ENCODE measurements at regions not wholly inside any gene's neighbourhood (a gene's known extent, or its start where the extent isn't known, plus 50 kb on each side); places are given as distances from the start of the nearest gene placed in this dataset.
"Not testable (repeated sequence)": the region's sequence is repeated elsewhere in the genome, so short reads cannot be mapped to it uniquely, and the experiment has no call there.

DNA sequence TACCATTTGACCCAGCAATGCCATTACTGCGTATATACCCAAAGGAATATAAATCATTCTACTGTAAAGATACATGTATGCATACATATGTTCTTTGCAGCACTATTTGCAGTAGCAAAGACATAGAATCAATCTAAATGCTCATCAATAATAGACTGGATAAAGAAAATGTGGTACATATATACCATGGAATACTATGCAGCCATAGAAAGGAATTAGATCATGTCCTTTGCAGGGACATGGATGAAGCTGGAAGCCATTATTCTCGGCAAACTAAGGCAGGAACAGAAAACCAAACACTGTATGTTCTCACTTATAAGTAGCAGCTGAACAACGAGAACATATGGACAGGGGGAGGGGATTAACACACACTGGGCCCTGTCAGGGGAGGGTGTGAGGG, 54.8 kb upstream of the ZNF30 start:
- not testable (repeated sequence) for H3K36me3 ChIP-seq; H3K4me3 ChIP-seq; H3K27me3 ChIP-seq; H3K4me1 ChIP-seq; DNase-seq; H3K27ac ChIP-seq; ATAC-seq (ENCODE audit: low FRiP score in 2 of 2); H3K9me3 ChIP-seq
- 82 to 87% methylated on average over 3 of the region's 3 CpGs for WGBS, 2 donors

DNA sequence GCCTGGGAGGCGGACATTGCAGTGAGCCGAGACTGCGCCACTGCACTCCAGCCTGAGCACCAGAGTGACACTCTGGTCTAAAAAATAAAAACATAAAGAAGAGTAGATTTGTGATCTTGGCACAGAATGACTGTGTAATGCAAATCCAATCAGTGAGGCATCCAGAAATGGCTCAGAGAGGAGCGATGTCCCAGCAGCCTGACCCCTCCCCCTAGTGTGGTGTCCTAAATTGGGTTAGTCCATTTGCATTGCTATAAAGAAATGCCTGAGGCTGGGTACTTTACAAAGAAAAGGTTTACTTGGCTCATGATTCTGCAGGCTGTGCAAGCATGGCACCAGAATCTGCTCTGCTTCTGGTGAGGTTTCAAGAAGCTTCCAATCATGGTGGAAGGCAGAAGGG, 59.1 kb upstream of the ZNF30 start:
- Histone ChIP-seq H3K27me3 (no peaks in the 10 kb centered on the region), H3K36me3 (no peaks in the 10 kb centered on the region), H3K27ac (no peak overlapping the region), H3K4me1 (no peaks in the 10 kb centered on the region), H3K9me3 (peaks cover 0 to 6% (median 0%) of the 10 kb centered on the region in 4 donors), H3K4me3 (no peak overlapping the region)
- ATAC-seq (ENCODE audit: low FRiP score in 2 of 2) (no peak), DNase-seq (no peak)
- WGBS, 2 donors, result 94 to 95% methylated on average over 4 of the region's 4 CpGs
- TF ChIP-seq, protein P1, sequence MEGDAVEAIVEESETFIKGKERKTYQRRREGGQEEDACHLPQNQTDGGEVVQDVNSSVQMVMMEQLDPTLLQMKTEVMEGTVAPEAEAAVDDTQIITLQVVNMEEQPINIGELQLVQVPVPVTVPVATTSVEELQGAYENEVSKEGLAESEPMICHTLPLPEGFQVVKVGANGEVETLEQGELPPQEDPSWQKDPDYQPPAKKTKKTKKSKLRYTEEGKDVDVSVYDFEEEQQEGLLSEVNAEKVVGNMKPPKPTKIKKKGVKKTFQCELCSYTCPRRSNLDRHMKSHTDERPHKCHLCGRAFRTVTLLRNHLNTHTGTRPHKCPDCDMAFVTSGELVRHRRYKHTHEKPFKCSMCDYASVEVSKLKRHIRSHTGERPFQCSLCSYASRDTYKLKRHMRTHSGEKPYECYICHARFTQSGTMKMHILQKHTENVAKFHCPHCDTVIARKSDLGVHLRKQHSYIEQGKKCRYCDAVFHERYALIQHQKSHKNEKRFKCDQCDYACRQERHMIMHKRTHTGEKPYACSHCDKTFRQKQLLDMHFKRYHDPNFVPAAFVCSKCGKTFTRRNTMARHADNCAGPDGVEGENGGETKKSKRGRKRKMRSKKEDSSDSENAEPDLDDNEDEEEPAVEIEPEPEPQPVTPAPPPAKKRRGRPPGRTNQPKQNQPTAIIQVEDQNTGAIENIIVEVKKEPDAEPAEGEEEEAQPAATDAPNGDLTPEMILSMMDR (IDR thresholded peaks at IDR 0.05), result no peak
- TF ChIP-seq POLR2A (IDR thresholded peaks at IDR 0.05) (no peak), POLR2AphosphoS5 (IDR thresholded peaks at IDR 0.05) (no peak), EP300 (IDR thresholded peaks at IDR 0.05) (no peak)

DNA sequence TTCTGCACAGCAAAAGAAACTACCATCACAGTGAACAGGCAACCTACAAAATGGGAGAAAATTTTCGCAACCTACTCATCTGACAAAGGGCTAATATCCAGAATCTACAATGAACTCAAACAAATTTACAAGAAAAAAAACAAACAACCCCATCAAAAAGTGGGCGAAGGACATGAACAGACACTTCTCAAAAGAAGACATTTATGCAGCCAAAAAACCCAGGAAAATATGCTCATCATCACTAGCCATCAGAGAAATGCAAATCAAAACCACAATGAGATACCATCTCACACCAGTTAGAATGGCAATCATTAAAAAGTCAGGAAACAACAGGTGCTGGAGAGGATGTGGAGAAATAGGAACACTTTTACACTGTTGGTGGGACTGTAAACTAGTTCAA, 61.5 kb upstream of the ZNF30 start:
- not testable (repeated sequence) for H3K9me3 ChIP-seq; H3K36me3 ChIP-seq; DNase-seq; H3K4me3 ChIP-seq; H3K4me1 ChIP-seq; H3K27ac ChIP-seq; H3K27me3 ChIP-seq; ATAC-seq (ENCODE audit: low FRiP score in 2 of 2)
- 78 to 96% methylated on average over 2 of the region's 2 CpGs for WGBS, 2 donors

DNA sequence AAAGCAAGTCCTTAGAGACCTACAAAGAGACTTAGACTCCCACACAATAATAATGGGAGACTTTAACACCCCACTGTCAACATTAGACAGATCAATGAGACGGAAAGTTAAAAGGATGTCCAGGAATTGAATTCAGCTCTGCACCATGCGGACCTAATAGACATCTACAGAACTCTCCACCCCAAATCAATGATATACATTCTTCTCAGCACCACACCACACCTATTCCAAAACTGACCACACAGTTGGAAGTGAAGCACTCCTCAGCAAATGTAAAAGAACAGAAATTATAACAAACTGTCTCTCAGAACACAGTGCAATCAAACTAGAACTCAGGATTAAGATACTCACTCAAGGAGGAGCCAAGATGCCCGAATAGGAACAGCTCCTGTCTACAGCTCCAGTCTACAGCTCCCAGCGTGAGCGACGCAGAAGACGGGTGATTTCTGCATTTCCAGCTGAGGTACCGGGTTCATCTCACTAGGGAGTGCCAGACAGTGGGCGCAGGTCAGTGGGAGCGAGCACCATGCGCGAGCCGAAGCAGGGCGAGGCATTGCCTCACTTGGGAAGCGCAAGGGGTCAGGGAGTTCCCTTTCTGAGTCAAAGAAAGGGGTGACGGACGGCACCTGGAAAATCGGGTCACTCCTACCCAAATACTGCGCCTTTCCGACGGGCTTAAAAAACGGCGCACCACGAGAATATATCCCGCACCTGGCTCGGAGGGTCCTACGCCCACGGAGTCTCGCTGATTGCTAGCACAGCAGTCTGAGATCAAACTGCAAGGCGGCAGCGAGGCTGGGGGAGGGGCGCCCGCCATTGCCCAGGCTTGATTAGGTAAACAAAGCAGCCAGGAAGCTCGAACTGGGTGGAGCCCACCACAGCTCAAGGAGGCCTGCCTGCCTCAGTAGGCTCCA, 66.6 kb upstream of the ZNF30 start:
- not testable (repeated sequence) for H3K4me1 ChIP-seq; DNase-seq; H3K27me3 ChIP-seq; H3K9me3 ChIP-seq; ATAC-seq (ENCODE audit: low FRiP score in 2 of 2); H3K36me3 ChIP-seq
- H3K4me3 ChIP-seq, result peak overlapping the region in 3 of 4 donors; percentile 43 to 57 (median 49)
- peak overlapping the region in 3 of 4 donors; percentile 42 to 76 (median 67) for H3K27ac ChIP-seq
- WGBS, 2 donors, result 5 to 12% methylated on average over 8 to 21 of the region's 34 CpGs
- TF ChIP-seq POLR2AphosphoS5 (IDR thresholded peaks at IDR 0.05), result peak in 1 of 2 donors; percentile 11

DNA sequence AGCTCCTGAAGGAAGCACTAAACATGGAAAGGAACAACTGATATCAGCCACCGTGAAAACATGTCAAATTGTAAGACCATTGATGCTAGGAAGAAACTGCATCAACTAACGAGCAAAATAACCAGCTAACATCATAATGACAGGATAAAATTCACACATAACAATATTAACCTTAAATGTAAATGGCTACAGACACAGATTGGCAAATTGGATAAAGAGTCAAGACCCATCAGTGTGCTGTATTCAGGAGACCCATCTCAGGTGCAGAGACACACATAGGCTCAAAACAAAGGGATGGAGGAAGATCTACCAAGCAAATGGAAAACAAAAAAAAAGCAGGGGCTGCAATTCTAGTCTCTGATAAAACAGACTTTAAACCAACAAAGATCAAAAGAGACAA, 67.4 kb upstream of the ZNF30 start:
- H3K9me3 ChIP-seq; H3K27me3 ChIP-seq; H3K4me1 ChIP-seq; ATAC-seq (ENCODE audit: low FRiP score in 2 of 2); H3K36me3 ChIP-seq; H3K4me3 ChIP-seq; DNase-seq; H3K27ac ChIP-seq: not testable (repeated sequence)
- WGBS, 2 donors, result 82 to 86% methylated on average over 2 of the region's 2 CpGs

DNA sequence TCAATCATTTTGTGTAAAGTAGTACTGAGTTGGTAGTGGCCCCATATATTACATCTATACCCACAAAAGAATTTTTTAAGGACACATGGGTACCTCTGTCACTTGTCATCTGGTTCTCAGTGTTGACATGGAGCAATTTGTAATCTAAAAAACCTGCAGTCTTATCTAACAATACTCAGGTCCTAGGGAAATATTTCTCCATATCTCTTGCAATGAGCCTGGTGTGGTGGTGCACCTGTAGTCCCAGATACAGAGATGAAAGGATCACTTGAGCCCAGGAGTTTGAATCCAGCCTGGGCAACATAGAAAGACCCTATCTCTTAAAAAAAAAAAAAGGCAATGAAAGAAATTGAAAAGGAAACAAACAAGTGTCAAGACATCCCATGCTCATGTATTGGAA, 70.7 kb upstream of the ZNF30 start:
- DNase-seq, result no peak
- H3K27ac ChIP-seq, result no peak overlapping the region
- no peak for ATAC-seq (ENCODE audit: low FRiP score in 2 of 2)
- no peaks in the 10 kb centered on the region for H3K36me3 ChIP-seq
- H3K9me3 ChIP-seq, result peaks cover 0 to 4% (median 0%) of the 10 kb centered on the region in 4 donors
- H3K4me3 ChIP-seq, result no peak overlapping the region
- TF ChIP-seq EP300 (IDR thresholded peaks at IDR 0.05) (no peak), POLR2A (IDR thresholded peaks at IDR 0.05) (no peak), POLR2AphosphoS5 (IDR thresholded peaks at IDR 0.05) (no peak)
- TF ChIP-seq, protein P1 (IDR thresholded peaks at IDR 0.05), result no peak
- H3K4me1 ChIP-seq, result no peaks in the 10 kb centered on the region
- H3K27me3 ChIP-seq, result no peaks in the 10 kb centered on the region

DNA sequence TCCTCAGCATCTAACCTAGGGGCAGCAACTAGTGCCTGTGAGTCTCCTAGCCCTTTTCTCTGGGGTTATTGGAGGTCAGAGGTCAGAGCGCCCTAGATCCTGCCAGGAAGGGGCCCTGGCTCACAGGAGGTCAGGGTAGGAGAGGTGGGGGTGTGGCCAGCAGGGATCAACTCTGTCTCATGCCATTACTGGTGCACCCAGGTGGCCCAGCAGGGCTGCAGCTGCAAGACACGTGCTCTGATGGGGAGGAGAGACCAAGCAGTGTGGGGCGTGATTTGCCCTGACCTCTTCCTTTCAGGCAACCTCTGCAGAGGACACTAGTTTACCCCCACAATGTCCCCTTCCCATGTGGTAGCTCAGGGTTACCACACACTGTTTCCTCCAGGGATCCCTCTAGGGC, 73.3 kb upstream of the ZNF30 start:
- Histone ChIP-seq H3K9me3 (peaks cover 0 to 4% (median 0%) of the 10 kb centered on the region in 4 donors), H3K27me3 (no peaks in the 10 kb centered on the region), H3K4me1 (no peaks in the 10 kb centered on the region), H3K4me3 (no peak overlapping the region), H3K36me3 (no peaks in the 10 kb centered on the region), H3K27ac (no peak overlapping the region)
- no peak for TF ChIP-seq EP300 (IDR thresholded peaks at IDR 0.05)
- TF ChIP-seq POLR2A (IDR thresholded peaks at IDR 0.05), result no peak
- no peak for TF ChIP-seq POLR2AphosphoS5 (IDR thresholded peaks at IDR 0.05)
- TF ChIP-seq, protein P1 (IDR thresholded peaks at IDR 0.05), result no peak
- no peak for ATAC-seq (ENCODE audit: low FRiP score in 2 of 2)
- DNase-seq, result no peak
- 84% methylated on average over 3 of the region's 3 CpGs; no CpG with 5 or more reads in 1 of the 2 donors for WGBS, 2 donors

Data from upper lobe of left lung (tissue), 6 donors.